Heart left ventricle (tissue), 16 donors: ENCODE measurements at regions not wholly inside any gene's neighbourhood (a gene's known extent, or its start where the extent isn't known, plus 50 kb on each side); places are given as distances from the start of the nearest gene placed in this dataset.

ENCODE experiments used
- ATAC-seq, 4 donors: fragments of 200-7000 bp; cut with Tn5 transposase; one replicate each; pipeline ENCODE4 v1.9.1; 2020 to 2022; ENCODE audit warnings: moderate library complexity in 4 of 4, mild to moderate bottlenecking in 3 of 4, moderate number of reproducible peaks in 1 of 4
- DNase-seq, 5 donors: peaks; one replicate each; pipeline ENCODE4 v3.0.0-alpha.2; 2020
- H3K27ac ChIP-seq, 12 donors: fragments of 200-600 bp; sonication (generic) in 4 of 12; one replicate each; pipeline versions ENCODE4 v1.5.0 to v1.8.0; 2016 to 2022; ENCODE audit warnings: mild to moderate bottlenecking in 2 of 12
- H3K27me3 ChIP-seq, 9 donors: fragments of 200-600 bp; sonication (generic) in 2 of 9; one replicate each; pipeline versions ENCODE4 v1.5.1 to v1.8.0; 2016 to 2022; ENCODE audit warnings: mild to moderate bottlenecking in 3 of 9
- H3K36me3 ChIP-seq, 9 donors: fragments of 200-600 bp; sonication (generic) in 2 of 9; one replicate each; pipeline versions ENCODE4 v1.5.0 to v1.8.0; 2018 to 2022; ENCODE audit warnings: mild to moderate bottlenecking in 2 of 9
- H3K4me1 ChIP-seq, 12 donors: fragments of 200-600 bp; sonication (generic) in 4 of 12; one replicate each; pipeline versions ENCODE4 v1.5.0 to v1.8.0; 2016 to 2022; ENCODE audit warnings: mild to moderate bottlenecking in 3 of 12
- H3K4me3 ChIP-seq, 12 donors: fragments of 200-600 bp; sonication (generic) in 4 of 12; one replicate each; pipeline versions ENCODE4 v1.5.0 to v1.8.0; 2017 to 2022; ENCODE audit warnings: mild to moderate bottlenecking in 9 of 12, moderate library complexity in 4 of 12
- H3K9me3 ChIP-seq, 12 donors: fragments of 200-600 bp; sonication (generic) in 4 of 12; one replicate each; pipeline versions ENCODE4 v1.5.0 to v1.8.0; 2016 to 2022; ENCODE audit warnings: mild to moderate bottlenecking in 1 of 12
- CTCF ChIP-seq, 12 donors: fragments of 200-600 bp; sonication (generic) in 4 of 12; IDR thresholded peaks; one replicate each; pipeline versions ENCODE4 v1.5.0 to v1.8.0; 2018 to 2022; ENCODE audit warnings: antibody characterized with exemption in 12 of 12, mild to moderate bottlenecking in 5 of 12
- POLR2A ChIP-seq, 2 donors: fragments of 450-650 bp; IDR thresholded peaks; one replicate each; pipeline ENCODE4 v1.6.1; 2017; ENCODE audit warnings: antibody characterized with exemption in 2 of 2, mild to moderate bottlenecking in 2 of 2, moderate library complexity in 2 of 2
- WGBS, 4 donors: extraction: QIAGEN DNeasy Blood & Tissue Kit in 2 of 4; methylation state at CpG; one replicate each; pipeline versions ENCODE4 v1.1.5 to v1.1.7; 2013 to 2018; 5-methylcytosine and 5-hydroxymethylcytosine counted together
- intact Hi-C, 10 donors: fragments of 100-400 bp; cut with DNase I; formaldehyde crosslinking; loops; one replicate each; pipeline versions ENCODE4 v1.11.1 to v1.14.2; 2022
- donor health status: ischemic (EF 13 %, LVEDD 7.1; RV severe dilation, severe dysfunction).
- donor health status: healthy with polysubstance abuse.
- donor health status: DM: no; HTN: yes; CAD: no.
- donor health status: DM: no; HTN: no; CAD: no.
- donor health status: ischemic (EF 25% LVEDD 6.9; RV normal size, moderate dysfunction).
- donor health status: ischemic (EF 25% LVEDD 5.7; RV mildly dilated, moderate dysfunction).
- donor health status: healthy.
- donor health status: DM: yes; HTN: yes; CAD: no.
- donor health status: ischemic (EF 35%, LVEDD 5.7; RV mildly dilated, moderate dysfunction).
- donor health status: nonischemic (EF 11% LVEDD 7.7; RV severe dilation, severe dysfunction).
- donor health status: DM: yes; HTN: yes; CAD: no.
- donor health status: PGD.
- donor health status: ischemic (EF 29% LVEDD 5.4; RV normal size, mild dysfunction).
- donor health status: nonischemic (EF 23%, LVEDD 6.1; RV moderate dilation, normal function).

DNA sequence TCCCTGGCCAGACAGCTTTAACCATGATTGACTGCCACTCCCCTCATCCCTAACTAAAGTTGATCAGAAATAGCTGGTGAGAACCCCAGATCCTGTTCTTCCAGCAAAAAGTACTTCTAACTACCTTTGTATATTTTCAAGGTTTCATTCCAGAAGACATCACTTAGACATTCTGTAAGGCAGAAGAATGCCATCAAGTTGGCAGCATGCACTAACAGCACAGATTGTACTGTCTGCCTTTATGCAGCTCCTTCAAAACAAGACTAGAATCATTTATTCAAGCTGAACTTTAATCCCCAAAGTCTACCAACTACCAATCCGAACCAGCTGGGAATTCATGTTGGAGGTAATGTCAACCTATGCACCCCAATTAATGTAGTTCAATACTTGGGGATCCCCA lies 167.6 kb upstream of the KLHL1 start:
- intact Hi-C loops: no loop called here
- Histone ChIP-seq H3K27ac (no peak overlapping the region), H3K4me1 (no peaks in the 10 kb centered on the region), H3K27me3 (no peaks in the 10 kb centered on the region), H3K9me3 (no peaks in the 10 kb centered on the region), H3K36me3 (no peaks in the 10 kb centered on the region), H3K4me3 (no peak overlapping the region)
- no peak for TF ChIP-seq CTCF (IDR thresholded peaks at IDR 0.05)
- TF ChIP-seq POLR2A (IDR thresholded peaks at IDR 0.05): no peak
- no peak for DNase-seq
- 41 to 62% (median 53%) methylated on average over 1 of the region's 1 CpG for WGBS, 4 donors
- ATAC-seq: no peak

DNA sequence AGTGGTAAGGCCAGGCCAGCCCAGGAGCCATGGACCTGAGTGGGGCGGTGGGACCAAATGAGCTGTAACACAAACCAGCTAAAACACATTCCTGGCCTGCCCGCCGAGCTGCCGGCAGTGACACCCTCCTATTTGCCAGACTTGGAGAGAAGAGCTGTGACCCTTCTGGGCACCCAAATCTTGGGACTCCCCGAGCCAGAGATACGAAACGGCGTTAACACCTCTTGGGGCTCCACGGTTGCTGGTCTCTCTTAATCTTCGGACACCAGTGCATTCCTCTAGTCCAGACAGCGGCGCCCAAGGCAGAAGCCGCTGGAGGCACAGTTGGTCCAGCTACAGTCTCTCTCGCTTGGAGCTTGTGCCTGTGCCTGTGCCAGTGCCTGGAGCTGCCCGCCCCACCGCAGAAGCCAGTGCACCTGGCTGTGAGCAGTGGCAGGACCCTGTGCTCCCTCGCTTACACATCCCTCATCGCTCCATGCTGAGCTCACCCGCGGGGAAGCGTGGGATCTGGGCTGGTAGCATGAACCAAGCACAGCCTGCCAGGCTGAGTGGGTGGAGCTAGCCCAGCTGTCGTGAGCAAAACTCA lies 147.2 kb upstream of the KLHL1 start:
- intact Hi-C loops: no loop called here
- H3K36me3 ChIP-seq: no peaks in the 10 kb centered on the region
- H3K9me3 ChIP-seq: no peaks in the 10 kb centered on the region
- ATAC-seq (peak in 1 of 4 donors; percentile 29), DNase-seq (peak in 1 of 5 donors; percentile 43)
- no peak overlapping the region for H3K27ac ChIP-seq
- H3K4me1 ChIP-seq: no peaks in the 10 kb centered on the region
- TF ChIP-seq POLR2A (IDR thresholded peaks at IDR 0.05): no peak
- TF ChIP-seq CTCF (IDR thresholded peaks at IDR 0.05): no peak
- no peaks in the 10 kb centered on the region for H3K27me3 ChIP-seq
- no peak overlapping the region for H3K4me3 ChIP-seq
- 90 to 94% (median 92%) methylated on average over 22 of the region's 22 CpGs for WGBS, 4 donors

- Histone ChIP-seq H3K9me3 (peaks cover 0 to 3% (median 0%) of the 10 kb centered on the region in 12 donors), H3K36me3 (no peaks in the 10 kb centered on the region), H3K4me1 (no peaks in the 10 kb centered on the region), H3K4me3 (no peak overlapping the region), H3K27me3 (no peaks in the 10 kb centered on the region), H3K27ac (no peak overlapping the region)
- intact Hi-C loops: no loop called here
- WGBS, 4 donors: 13 to 25% (median 15%) methylated on average over 1 of the region's 1 CpG
- no peak for TF ChIP-seq CTCF (IDR thresholded peaks at IDR 0.05)
- TF ChIP-seq POLR2A (IDR thresholded peaks at IDR 0.05): no peak
- ATAC-seq: no peak
- DNase-seq: no peak
Measured at GRCh38 chr13:70253834-70254233, 145.6 kb upstream of the KLHL1 start.

- WGBS, 4 donors: 62 to 70% (median 65%) methylated on average over 2 of the region's 2 CpGs
- no peak overlapping the region for H3K4me3 ChIP-seq
- TF ChIP-seq POLR2A (IDR thresholded peaks at IDR 0.05): no peak
- no peak for TF ChIP-seq CTCF (IDR thresholded peaks at IDR 0.05)
- no peaks in the 10 kb centered on the region for H3K4me1 ChIP-seq
- no peak overlapping the region for H3K27ac ChIP-seq
- DNase-seq (no peak), ATAC-seq (no peak)
- intact Hi-C loops: no loop called here
- no peaks in the 10 kb centered on the region for H3K36me3 ChIP-seq
- no peaks in the 10 kb centered on the region for H3K27me3 ChIP-seq
- peaks cover 0 to 3% (median 0%) of the 10 kb centered on the region in 12 donors for H3K9me3 ChIP-seq
Measured at GRCh38 chr13:70253411-70253810, 145.2 kb upstream of the KLHL1 start.
